Right renal cortex interstitium (tissue), 3 donors: ENCODE measurements at regions not wholly inside any gene's neighbourhood (a gene's known extent, or its start where the extent isn't known, plus 50 kb on each side); places are given as distances from the start of the nearest gene placed in this dataset.
"Not testable (repeated sequence)": the region's sequence is repeated elsewhere in the genome, so short reads cannot be mapped to it uniquely, and the experiment has no call there.

Experiments used
- DNase-seq, 3 donors: peaks; one replicate each; pipeline ENCODE4 v3.0.0-alpha.2; 2013; ENCODE audit warnings: low read depth in 3 of 3, low spot score in 2 of 3

DNA sequence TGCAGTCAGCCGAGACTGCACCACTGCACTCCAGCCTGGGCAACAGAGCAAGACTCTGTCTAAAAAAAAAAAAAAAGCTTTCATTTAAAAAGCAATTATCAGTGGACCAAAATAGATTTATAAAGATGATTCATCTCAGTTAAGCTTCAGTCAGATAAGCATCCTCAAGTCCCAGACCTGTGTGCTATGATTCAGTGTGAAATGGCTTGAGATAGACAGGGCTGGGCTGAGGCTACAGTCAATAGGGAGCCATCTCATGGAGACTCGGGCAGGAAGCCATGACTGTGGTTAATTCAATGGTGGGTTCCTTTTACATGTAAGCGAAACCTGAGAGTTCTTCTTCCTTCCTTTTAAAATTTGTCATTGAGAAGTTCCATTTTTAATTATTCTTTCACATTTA is 276.0 kb downstream of the TFAP2A start:
- DNase-seq: no peak

DNA sequence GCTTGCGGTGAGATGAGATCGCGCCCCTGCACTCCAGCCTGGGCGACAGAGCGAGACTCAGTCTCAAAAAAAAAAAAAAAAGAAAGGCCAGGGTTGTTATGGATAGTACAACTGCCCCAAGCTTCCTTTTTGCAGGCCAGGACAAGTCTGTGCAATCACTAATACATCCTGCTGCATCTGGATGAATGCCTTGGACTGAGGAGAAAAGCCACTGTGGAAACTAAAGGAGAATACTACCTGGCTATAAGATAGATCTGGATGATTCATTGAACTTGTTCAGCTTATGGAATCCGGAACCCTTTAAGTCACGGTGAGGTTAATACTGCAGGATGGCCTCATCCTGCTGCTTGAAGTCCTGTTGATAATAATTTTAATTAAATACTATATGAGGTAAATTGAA is 278.2 kb downstream of the TFAP2A start:
- DNase-seq: no peak

GRCh38 chr6:10134185-10134584 is 280.7 kb downstream of the TFAP2A start:
- DNase-seq: not testable (repeated sequence)

DNA sequence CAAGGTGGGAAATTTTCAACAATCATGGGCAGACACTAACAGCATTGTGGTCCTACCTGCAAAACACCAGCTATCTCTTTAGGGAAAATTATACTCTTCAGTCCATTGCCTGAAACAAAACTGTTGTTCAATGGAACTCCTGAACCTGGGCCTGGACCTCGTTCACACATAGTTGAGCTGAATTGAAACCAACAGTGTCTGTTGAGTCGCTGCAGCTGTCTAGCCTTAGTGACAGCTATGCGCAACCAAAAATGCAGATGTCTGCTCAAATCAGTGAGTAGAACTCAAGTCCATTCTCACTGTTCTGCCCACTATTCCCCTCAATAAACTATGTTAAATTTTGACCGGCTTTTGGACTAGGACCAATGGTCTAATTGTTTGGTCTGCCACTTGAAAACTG is 286.2 kb downstream of the TFAP2A start:
- no peak for DNase-seq

GRCh38 chr6:10122164-10122563 is 292.7 kb downstream of the TFAP2A start:
- no peak for DNase-seq

- no peak for DNase-seq
Observed at GRCh38 chr6:10112871-10113549, 301.9 kb downstream of the TFAP2A start.

DNA sequence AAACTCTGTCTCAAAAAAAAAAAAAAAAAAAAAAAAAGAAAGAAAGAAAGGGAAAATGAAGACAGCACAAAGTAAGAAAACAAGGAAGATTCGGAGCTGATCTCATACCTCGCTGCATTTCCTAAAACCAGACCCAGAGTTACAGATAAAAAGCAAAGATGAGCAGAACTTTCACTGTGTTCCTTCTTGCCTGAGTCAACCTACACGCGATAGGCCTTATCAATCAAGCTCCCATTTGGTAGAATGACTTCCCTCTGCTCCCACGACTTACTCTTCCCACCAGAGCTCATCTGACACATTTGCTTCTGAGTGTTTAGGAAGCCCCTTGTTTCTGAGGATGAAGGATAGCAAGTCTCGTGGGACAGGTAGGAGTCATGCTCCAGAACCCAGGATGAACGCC is 302.9 kb downstream of the TFAP2A start:
- DNase-seq: no peak

- DNase-seq: no peak
Observed at GRCh38 chr6:10101551-10102252, 313.2 kb downstream of the TFAP2A start.

DNA sequence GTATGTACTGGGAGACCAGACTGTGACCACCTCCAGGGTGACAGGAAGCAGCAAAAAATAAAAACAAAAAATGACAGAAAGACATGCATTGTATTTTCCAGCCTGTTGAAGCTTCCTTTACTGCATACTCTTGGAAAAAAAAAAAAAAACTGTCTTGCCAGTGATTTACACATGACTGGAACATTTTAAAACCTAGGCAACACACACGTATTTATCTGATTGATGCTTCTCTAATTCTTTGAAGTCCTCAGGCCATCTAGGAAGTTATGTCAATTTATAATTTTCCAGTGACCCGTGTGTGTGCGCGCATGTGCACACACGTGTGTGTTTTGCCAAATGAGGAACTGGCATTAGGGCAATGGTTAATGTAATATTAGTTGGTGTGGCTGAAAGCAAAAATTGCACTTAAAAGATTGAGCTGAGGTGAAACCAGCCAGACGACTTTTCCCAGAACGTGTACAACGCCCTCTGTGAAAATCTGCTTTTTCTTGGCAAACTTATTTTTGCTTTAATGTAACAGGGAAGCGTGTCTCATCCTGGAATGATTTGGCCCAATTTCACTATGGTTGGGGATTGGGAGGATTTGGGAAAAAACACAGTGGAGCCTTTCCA is 315.2 kb downstream of the TFAP2A start:
- peak in 1 of 3 donors; percentile 19 for DNase-seq

DNA sequence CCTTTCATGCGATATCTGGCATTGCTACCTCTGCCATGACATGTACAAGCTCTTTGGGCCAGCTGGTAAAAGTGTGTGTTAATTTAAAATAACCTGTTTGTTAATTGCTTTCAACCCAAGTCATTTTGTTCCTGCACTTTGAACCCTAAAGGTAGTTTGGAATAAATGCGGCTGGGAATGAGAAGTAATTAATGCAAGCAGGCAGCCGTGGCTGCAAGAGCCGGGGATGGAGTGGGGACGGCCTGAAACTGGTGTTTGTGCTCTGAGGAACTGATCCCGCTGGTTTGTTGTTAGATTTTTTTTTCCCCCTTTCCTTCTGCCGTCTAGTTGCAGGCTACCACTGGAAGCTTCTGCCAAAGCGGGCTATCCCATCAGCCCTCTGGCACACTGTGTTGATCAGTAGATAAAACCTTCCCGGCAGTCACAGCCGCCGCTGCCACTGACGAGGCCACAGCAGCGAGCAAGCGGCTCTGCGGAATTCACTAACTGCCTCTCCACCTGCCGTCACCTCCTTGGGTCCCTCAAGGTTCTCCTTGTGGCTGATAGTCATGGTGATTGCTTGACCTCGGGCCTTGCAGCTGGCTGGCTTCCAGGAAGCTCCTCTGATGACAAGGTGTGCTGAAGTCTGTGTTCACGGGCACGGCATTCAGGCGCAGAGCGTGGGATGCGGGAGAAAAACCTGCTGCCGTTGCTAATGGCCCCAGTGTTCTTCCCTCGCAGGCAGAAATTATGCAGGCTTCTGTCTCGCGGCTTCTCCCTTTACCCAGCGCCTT is 315.9 kb downstream of the TFAP2A start:
- peak in 2 of 3 donors; percentile 16 to 29 for DNase-seq

GRCh38 chr6:10093282-10093681 is 321.6 kb downstream of the TFAP2A start:
- DNase-seq: no peak

GRCh38 chr6:10084111-10084986 is 330.5 kb downstream of the TFAP2A start:
- DNase-seq: no peak

GRCh38 chr6:10082385-10082784 is 332.5 kb downstream of the TFAP2A start:
- DNase-seq: no peak

DNA sequence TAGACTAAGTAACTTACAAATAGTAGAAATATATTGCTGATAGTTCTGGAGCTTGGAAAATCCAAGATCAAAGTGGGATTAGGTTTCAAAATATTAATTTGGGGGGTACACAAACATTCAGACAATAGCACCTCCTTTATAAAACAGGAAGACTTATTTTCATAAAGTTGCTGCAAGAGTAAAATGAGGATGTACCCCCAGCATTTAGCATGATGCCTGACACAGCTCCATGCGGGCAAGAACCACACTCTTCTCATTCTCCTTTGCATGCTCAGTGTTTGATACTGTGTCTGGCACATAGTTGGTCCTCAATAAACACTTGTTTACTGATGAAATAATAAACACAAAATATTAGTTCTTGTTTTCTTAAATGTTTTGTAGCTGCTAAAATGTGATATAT is 332.9 kb downstream of the TFAP2A start:
- no peak for DNase-seq

DNA sequence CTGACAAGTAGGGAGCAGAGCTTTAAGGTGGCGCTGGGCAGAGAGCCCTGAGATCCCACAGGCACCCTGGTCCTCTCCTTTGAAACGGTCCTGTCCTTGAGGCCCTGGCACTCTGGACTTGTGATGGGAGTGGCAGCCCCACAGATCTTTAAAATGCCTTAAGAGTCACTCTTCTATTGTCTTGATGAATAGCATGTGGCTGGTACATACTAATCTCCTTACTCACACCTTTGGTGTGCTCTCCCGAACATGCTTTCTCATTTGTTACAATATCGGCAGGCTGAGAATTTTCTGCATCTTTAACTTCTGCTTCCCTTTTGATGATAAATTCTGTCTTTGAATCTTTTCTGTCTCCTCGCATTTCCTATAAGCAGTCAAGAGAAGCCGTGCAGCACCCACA is 333.8 kb downstream of the TFAP2A start:
- no peak for DNase-seq

DNA sequence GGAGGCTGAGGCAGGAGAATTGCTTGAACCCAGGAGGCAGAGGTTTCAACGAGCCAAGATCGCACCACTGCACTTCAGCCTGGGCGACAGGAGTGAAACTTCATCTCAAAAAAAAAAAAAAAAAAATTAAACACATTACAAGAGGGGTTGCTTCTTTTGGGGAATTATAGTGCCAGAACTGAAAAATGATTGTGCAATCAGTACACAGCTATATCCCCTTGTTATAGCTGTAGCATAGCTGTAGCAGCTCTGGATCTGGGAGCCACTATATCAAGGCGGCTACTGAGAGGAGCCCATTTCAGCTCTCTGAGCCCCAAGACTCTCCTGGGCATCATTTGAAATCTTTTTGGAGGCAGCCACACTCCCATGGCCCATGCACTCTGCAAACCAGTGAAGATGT is 334.3 kb downstream of the TFAP2A start:
- no peak for DNase-seq

DNA sequence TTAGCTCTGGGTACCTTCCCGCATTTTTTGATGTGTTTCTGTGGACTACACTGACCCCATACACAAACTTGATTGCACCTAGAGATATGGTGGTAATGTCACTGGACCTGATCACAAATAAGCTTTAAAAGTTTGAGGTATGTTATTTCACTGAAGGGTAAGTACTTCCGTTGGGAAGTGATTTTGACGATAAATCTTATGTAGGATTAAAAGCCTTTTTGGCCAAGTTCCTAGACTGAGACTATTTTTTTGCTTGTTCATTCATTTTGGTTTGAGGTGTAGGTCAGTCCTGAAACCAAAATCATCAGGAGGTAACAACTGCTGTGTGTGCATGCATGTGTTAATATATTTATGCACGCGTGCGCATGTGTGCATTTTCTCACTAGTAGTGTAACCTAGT is 336.3 kb downstream of the TFAP2A start:
- DNase-seq: no peak

GRCh38 chr6:10074726-10075125 is 340.1 kb downstream of the TFAP2A start:
- DNase-seq: not testable (repeated sequence)

- DNase-seq: peak in 2 of 3 donors; percentile 18 to 43
Observed at GRCh38 chr6:10073341-10073740, 341.5 kb downstream of the TFAP2A start.

GRCh38 chr6:10071631-10072220 is 343.1 kb downstream of the TFAP2A start:
- no peak for DNase-seq
